Left lobe of liver (tissue), 2 donors: ENCODE measurements at regions not wholly inside any gene's neighbourhood (a gene's known extent, or its start where the extent isn't known, plus 50 kb on each side); places are given as distances from the start of the nearest gene placed in this dataset.

Experiments used
- ATAC-seq: fragments of 200-7000 bp; cut with Tn5 transposase; one replicate; pipeline ENCODE4 v1.9.1; 2020; ENCODE audit warnings: mild to moderate bottlenecking, moderate library complexity
- DNase-seq: peaks from one replicate; pipeline ENCODE4 v3.0.0-alpha.2; 2020; ENCODE audit warnings: low spot score
- donor health status: DM: no; HTN: no; CAD: no; lungs with moderate emphysema.
- donor health status: DM: no; HTN: yes; CAD: no.

- DNase-seq (no peak), ATAC-seq (no peak)
These were observed 591.0 kb downstream of the EPHA4 start for GRCh38 chr2:220980966-220981675.

GRCh38 chr2:220981926-220982325, 590.2 kb downstream of the EPHA4 start:
- no peak for DNase-seq
- ATAC-seq, result no peak

GRCh38 chr2:220985561-220985960, 586.5 kb downstream of the EPHA4 start:
- no peak for DNase-seq
- no peak for ATAC-seq

GRCh38 chr2:220987839-220988238, 584.3 kb downstream of the EPHA4 start:
- ATAC-seq, result no peak
- DNase-seq, result no peak

GRCh38 chr2:220991972-220992371, 580.1 kb downstream of the EPHA4 start:
- ATAC-seq, result no peak

GRCh38 chr2:220994846-220995245, 577.3 kb downstream of the EPHA4 start:
- no peak for DNase-seq
- no peak for ATAC-seq

More at GRCh38 chr2:220991972-220992371, 580.1 kb downstream of the EPHA4 start:
- no peak for DNase-seq

- DNase-seq (no peak), ATAC-seq (no peak)
These were observed 576.5 kb downstream of the EPHA4 start for GRCh38 chr2:220995581-220995980.

- DNase-seq, result no peak
These were observed 573.9 kb downstream of the EPHA4 start for GRCh38 chr2:220998156-220998555.

GRCh38 chr2:220999356-220999755, 572.7 kb downstream of the EPHA4 start:
- DNase-seq, result no peak
- no peak for ATAC-seq

More at GRCh38 chr2:220998156-220998555, 573.9 kb downstream of the EPHA4 start:
- no peak for ATAC-seq

- no peak for DNase-seq
- no peak for ATAC-seq
These were observed 570.7 kb downstream of the EPHA4 start for GRCh38 chr2:221001381-221001801.

GRCh38 chr2:221002101-221002685, 569.9 kb downstream of the EPHA4 start:
- DNase-seq (no peak), ATAC-seq (no peak)

GRCh38 chr2:221005338-221005737, 566.8 kb downstream of the EPHA4 start:
- ATAC-seq, result no peak
- no peak for DNase-seq

GRCh38 chr2:221006084-221006483, 566.0 kb downstream of the EPHA4 start:
- no peak for ATAC-seq

GRCh38 chr2:221016551-221016950, 555.6 kb downstream of the EPHA4 start:
- ATAC-seq (no peak), DNase-seq (no peak)

More at GRCh38 chr2:221006084-221006483, 566.0 kb downstream of the EPHA4 start:
- no peak for DNase-seq

- ATAC-seq (no peak), DNase-seq (no peak)
These were observed 553.8 kb downstream of the EPHA4 start for GRCh38 chr2:221018262-221018661.

GRCh38 chr2:221019668-221020067, 552.4 kb downstream of the EPHA4 start:
- DNase-seq (no peak), ATAC-seq (no peak)

GRCh38 chr2:221022554-221022953, 549.5 kb downstream of the EPHA4 start:
- DNase-seq (no peak), ATAC-seq (no peak)

- ATAC-seq (no peak), DNase-seq (no peak)
These were observed 546.7 kb downstream of the EPHA4 start for GRCh38 chr2:221025398-221025797.

GRCh38 chr2:221034026-221034701, 537.9 kb downstream of the EPHA4 start:
- DNase-seq, result no peak
- no peak for ATAC-seq

- ATAC-seq, result no peak
- DNase-seq, result no peak
These were observed 537.1 kb downstream of the EPHA4 start for GRCh38 chr2:221034973-221035372.

- ATAC-seq, result no peak
These were observed 529.2 kb downstream of the EPHA4 start for GRCh38 chr2:221042926-221043325.

GRCh38 chr2:221044781-221045180, 527.3 kb downstream of the EPHA4 start:
- no peak for ATAC-seq
- DNase-seq, result no peak

More at GRCh38 chr2:221042926-221043325, 529.2 kb downstream of the EPHA4 start:
- DNase-seq, result no peak
